Ovary (tissue), 3 donors: ENCODE measurements at regions not wholly inside any gene's neighbourhood (a gene's known extent, or its start where the extent isn't known, plus 50 kb on each side); places are given as distances from the start of the nearest gene placed in this dataset.

Experiments used
- POLR2A ChIP-seq: fragments of 450-650 bp; IDR thresholded peaks from one replicate; pipeline ENCODE4 v1.6.1; 2017; ENCODE audit warnings: antibody characterized with exemption, mild to moderate bottlenecking, moderate library complexity
- TF ChIP-seq, protein P1 (sequence below), 3 donors: fragments of 450-650 bp in 2 of 3; fragments of 200-600 bp in 1 of 3; IDR thresholded peaks; one replicate each; pipeline versions ENCODE4 v1.5.1 to v1.8.0; 2016 to 2022; ENCODE audit warnings: antibody characterized with exemption in 3 of 3, mild to moderate bottlenecking in 1 of 3
- donor health status: DM: no; HTN: no; CAD: no.

DNA sequence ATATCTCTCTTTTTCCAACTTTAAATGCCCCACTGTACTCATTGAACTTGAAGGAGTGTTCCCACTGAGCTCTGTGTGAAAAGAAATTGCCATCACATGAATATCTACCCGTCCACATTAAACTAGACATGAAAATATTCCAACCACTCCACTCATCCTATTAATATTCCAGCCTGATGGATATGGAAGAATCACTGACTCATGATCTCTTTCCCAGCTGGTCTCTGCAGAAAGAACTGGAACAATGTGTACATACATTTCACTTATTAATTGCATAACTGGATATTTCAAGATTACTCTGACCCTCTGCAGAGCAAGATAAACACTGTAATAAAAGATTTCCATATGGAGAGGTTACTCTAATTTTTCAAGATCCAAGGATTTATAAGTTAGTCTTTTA, 711.1 kb upstream of the LRRC4C start:
- TF ChIP-seq, protein P1, sequence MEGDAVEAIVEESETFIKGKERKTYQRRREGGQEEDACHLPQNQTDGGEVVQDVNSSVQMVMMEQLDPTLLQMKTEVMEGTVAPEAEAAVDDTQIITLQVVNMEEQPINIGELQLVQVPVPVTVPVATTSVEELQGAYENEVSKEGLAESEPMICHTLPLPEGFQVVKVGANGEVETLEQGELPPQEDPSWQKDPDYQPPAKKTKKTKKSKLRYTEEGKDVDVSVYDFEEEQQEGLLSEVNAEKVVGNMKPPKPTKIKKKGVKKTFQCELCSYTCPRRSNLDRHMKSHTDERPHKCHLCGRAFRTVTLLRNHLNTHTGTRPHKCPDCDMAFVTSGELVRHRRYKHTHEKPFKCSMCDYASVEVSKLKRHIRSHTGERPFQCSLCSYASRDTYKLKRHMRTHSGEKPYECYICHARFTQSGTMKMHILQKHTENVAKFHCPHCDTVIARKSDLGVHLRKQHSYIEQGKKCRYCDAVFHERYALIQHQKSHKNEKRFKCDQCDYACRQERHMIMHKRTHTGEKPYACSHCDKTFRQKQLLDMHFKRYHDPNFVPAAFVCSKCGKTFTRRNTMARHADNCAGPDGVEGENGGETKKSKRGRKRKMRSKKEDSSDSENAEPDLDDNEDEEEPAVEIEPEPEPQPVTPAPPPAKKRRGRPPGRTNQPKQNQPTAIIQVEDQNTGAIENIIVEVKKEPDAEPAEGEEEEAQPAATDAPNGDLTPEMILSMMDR (IDR thresholded peaks at IDR 0.05): no peak
- TF ChIP-seq POLR2A: no peak
